ENCODE measurements at regions not wholly inside any gene's neighbourhood (a gene's known extent, or its start where the extent isn't known, plus 50 kb on each side); places are given as distances from the start of the nearest gene placed in this dataset.

- TF ChIP-seq GATA3 (IDR thresholded peaks at IDR 0.05; ENCODE audit: low read depth, low read length), result no peak
- no peak for TF ChIP-seq GATA2 (IDR thresholded peaks at IDR 0.05; ENCODE audit: low read depth, low read length)
These were observed 162.8 kb downstream of the FOXL1 start for GRCh38 chr16:86740906-86741799.

DNA sequence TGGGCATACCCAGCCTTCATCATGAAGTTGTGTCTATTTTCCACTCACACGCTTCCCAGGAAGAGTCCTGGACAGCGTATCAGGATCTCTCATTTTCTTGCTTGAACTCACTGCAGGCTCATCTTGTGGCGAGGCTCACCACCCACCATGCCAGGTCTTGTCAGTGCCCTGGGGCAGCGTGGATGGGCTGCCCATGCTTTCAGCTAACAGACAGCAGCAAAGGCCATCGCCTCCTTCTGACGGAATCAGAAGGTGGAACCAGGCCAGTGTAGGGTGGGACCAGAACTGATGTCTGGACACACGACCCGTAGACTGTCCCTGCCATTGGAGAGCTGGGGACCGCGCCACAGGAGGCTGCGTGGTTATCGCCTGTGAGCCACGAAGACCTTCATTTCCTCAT lies 169.4 kb downstream of the FOXL1 start:
- TF ChIP-seq GATA2 (IDR thresholded peaks at IDR 0.05; ENCODE audit: low read depth, low read length) (no peak), GATA3 (IDR thresholded peaks at IDR 0.05; ENCODE audit: low read depth, low read length) (no peak)

- TF ChIP-seq GATA3 (IDR thresholded peaks at IDR 0.05; ENCODE audit: low read depth, low read length) (no peak), GATA2 (IDR thresholded peaks at IDR 0.05; ENCODE audit: low read depth, low read length) (no peak)
These were observed 170.3 kb downstream of the FOXL1 start for GRCh38 chr16:86748652-86749051.

GRCh38 chr16:86751076-86752030 lies 173.0 kb downstream of the FOXL1 start:
- TF ChIP-seq GATA3 (IDR thresholded peaks at IDR 0.05; ENCODE audit: low read depth, low read length), result no peak
- no peak for TF ChIP-seq GATA2 (IDR thresholded peaks at IDR 0.05; ENCODE audit: low read depth, low read length)

GRCh38 chr16:86752582-86753175 lies 174.3 kb downstream of the FOXL1 start:
- TF ChIP-seq GATA3 (IDR thresholded peaks at IDR 0.05; ENCODE audit: low read depth, low read length) (no peak), GATA2 (IDR thresholded peaks at IDR 0.05; ENCODE audit: low read depth, low read length) (no peak)

- no peak for TF ChIP-seq GATA2 (IDR thresholded peaks at IDR 0.05; ENCODE audit: low read depth, low read length)
These were observed 175.1 kb downstream of the FOXL1 start for GRCh38 chr16:86753399-86753798.

GRCh38 chr16:86755571-86756006 lies 177.2 kb downstream of the FOXL1 start:
- TF ChIP-seq GATA3 (IDR thresholded peaks at IDR 0.05; ENCODE audit: low read depth, low read length), result no peak
- TF ChIP-seq GATA2 (IDR thresholded peaks at IDR 0.05; ENCODE audit: low read depth, low read length), result no peak

DNA sequence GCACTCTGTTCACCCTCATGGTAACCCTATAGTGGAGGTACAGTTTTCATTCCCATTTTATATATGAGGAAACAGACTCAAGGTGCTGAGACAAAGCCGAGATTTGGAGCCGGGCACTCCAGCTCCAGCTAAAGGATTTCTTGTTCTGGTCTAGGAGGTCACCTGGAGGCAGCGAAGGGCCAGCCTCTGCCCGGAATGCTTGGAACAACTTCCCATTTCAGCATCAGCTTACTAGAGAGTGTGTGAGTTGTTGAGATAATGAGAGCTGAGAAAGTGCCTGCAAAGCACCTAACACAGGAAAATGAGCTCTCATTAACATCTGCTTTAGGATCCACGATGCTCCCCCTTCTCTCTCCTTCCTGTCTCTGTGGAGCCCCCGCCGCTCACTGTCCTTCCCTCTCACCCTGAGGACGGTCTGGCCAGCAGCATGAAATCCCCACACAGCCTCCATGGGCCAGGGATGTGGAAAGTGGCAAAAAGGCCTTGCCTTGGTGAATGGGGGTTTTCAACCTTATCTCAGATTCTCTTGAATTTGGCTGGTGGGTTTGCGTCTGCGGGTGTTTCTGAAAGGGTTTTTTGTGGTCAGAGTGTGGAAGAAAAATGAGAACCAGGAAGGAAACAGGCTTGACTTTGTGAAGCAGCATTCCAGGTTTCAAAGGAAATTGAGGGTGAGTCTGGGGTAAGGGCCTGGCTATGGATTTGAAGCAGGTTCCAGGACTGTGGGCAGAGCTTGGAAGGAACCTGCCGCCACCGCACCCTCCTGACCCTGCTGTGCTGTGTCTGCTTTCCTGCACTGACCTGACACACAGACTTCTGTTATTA lies 178.7 kb downstream of the FOXL1 start:
- TF ChIP-seq GATA2 (IDR thresholded peaks at IDR 0.05; ENCODE audit: low read depth, low read length), result no peak
- TF ChIP-seq GATA3 (IDR thresholded peaks at IDR 0.05; ENCODE audit: low read depth, low read length), result no peak

DNA sequence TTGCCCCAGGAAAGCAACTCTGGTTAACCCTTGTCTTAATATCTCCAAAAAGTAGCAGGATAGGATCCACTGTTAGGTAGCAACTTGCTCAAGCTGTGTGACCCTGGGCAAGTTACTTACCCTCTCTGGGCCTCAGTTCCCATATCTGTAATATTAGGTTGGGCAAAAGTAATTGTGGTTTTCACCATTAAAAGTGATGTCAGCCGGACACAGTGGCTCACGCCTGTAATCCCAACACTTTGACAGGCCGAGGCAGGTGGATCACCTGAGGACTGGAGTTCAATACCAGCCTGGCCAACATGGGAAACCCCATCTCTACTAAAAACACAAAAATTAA lies 179.3 kb downstream of the FOXL1 start:
- TF ChIP-seq GATA2 (IDR thresholded peaks at IDR 0.05; ENCODE audit: low read depth, low read length) (no peak), GATA3 (IDR thresholded peaks at IDR 0.05; ENCODE audit: low read depth, low read length) (no peak)

GRCh38 chr16:86758932-86759331 lies 180.6 kb downstream of the FOXL1 start:
- TF ChIP-seq GATA3 (IDR thresholded peaks at IDR 0.05; ENCODE audit: low read depth, low read length) (no peak), GATA2 (IDR thresholded peaks at IDR 0.05; ENCODE audit: low read depth, low read length) (no peak)

- peak; percentile 95 for TF ChIP-seq GATA2 (IDR thresholded peaks at IDR 0.05; ENCODE audit: low read depth, low read length)
- TF ChIP-seq GATA3 (IDR thresholded peaks at IDR 0.05; ENCODE audit: low read depth, low read length), result peak; percentile 95
These were observed 183.0 kb downstream of the FOXL1 start for GRCh38 chr16:86761111-86762031.

GRCh38 chr16:86762095-86762494 lies 183.7 kb downstream of the FOXL1 start:
- no peak for TF ChIP-seq GATA3 (IDR thresholded peaks at IDR 0.05; ENCODE audit: low read depth, low read length)
- no peak for TF ChIP-seq GATA2 (IDR thresholded peaks at IDR 0.05; ENCODE audit: low read depth, low read length)
